Tibial nerve (tissue), 4 donors: ENCODE measurements at regions not wholly inside any gene's neighbourhood (a gene's known extent, or its start where the extent isn't known, plus 50 kb on each side); places are given as distances from the start of the nearest gene placed in this dataset.

Experiments
- DNase-seq, 2 donors: peaks; one replicate each; pipeline ENCODE4 v3.0.0-alpha.2; 2019; ENCODE audit warnings: low spot score in 2 of 2
- H3K27ac ChIP-seq, 4 donors: fragments of 200-600 bp; sonication (generic) in 3 of 4; one replicate each; pipeline ENCODE4 v1.5.1; 2017 to 2019; ENCODE audit warnings: mild to moderate bottlenecking in 1 of 4
- H3K27me3 ChIP-seq, 2 donors: fragments of 200-600 bp; sonication (generic) in 1 of 2; one replicate each; pipeline versions ENCODE4 v1.5.1 to v1.6.0; 2017 to 2019
- H3K36me3 ChIP-seq, 3 donors: fragments of 200-600 bp; sonication (generic); one replicate each; pipeline ENCODE4 v1.5.1; 2018 to 2019
- H3K4me1 ChIP-seq, 4 donors: fragments of 200-600 bp; sonication (generic) in 3 of 4; one replicate each; pipeline ENCODE4 v1.5.1; 2017 to 2019
- H3K4me3 ChIP-seq, 4 donors: fragments of 200-600 bp; sonication (generic) in 3 of 4; one replicate each; pipeline ENCODE4 v1.5.1; 2017 to 2019; ENCODE audit warnings: mild to moderate bottlenecking in 1 of 4, moderate library complexity in 1 of 4
- H3K9me3 ChIP-seq, 4 donors: fragments of 200-600 bp; sonication (generic) in 3 of 4; one replicate each; pipeline ENCODE4 v1.5.1; 2017 to 2019
- CTCF ChIP-seq, 5 experiments: fragments of 200-600 bp in 3 of 5; fragments of 450-650 bp in 2 of 5; sonication (generic) in 3 of 5; IDR thresholded peaks; one replicate each; pipeline ENCODE4 v1.5.1; 2016 to 2019; ENCODE audit warnings: antibody characterized with exemption in 5 of 5, mild to moderate bottlenecking in 3 of 5, moderate library complexity in 2 of 5
- EP300 ChIP-seq, 2 donors: sonication (generic); formaldehyde crosslinking; IDR thresholded peaks; one replicate each; pipeline ENCODE4 v1.6.1; 2017; ENCODE audit warnings: antibody characterized with exemption in 2 of 2, mild to moderate bottlenecking in 1 of 2
- POLR2A ChIP-seq, 2 donors: fragments of 450-650 bp; IDR thresholded peaks; one replicate each; pipeline ENCODE4 v1.6.1; 2017; ENCODE audit warnings: antibody characterized with exemption in 2 of 2, mild to moderate bottlenecking in 2 of 2, moderate library complexity in 2 of 2
- WGBS, 2 donors: methylation state at CpG; one replicate each; pipeline ENCODE4 v1.1.5; 2018; 5-methylcytosine and 5-hydroxymethylcytosine counted together

DNA sequence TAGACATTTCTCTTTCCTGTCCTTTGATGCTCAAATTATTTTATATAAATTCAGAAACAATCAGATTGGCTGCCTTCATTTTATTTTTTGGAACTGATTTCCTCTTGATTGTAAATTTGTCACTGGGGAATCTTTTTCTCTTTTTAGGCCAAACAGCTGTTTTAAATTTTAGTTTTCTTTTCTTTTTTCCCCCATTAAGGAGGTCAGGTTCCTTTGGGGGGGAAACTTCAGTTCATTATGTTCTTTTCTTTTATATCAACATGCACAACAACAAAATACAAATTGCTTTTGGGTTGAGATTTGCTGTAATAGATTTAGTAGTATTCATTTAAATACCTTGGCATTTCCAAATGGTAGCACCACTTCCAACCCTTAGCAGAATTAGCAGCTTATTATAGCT lies 264.8 kb upstream of the SPRY2 start:
- peak overlapping the region in 2 of 4 donors; percentile 50 to 59 for H3K27ac ChIP-seq
- no peak for TF ChIP-seq EP300 (IDR thresholded peaks at IDR 0.05)
- TF ChIP-seq POLR2A (IDR thresholded peaks at IDR 0.05): no peak
- TF ChIP-seq CTCF (IDR thresholded peaks at IDR 0.05): no peak
- no peaks in the 10 kb centered on the region for H3K27me3 ChIP-seq
- H3K9me3 ChIP-seq: no peaks in the 10 kb centered on the region
- H3K36me3 ChIP-seq: no peaks in the 10 kb centered on the region
- peaks cover 0 to 20% (median 0%) of the 10 kb centered on the region in 4 donors for H3K4me1 ChIP-seq
- H3K4me3 ChIP-seq: no peak overlapping the region
- no peak for DNase-seq

GRCh38 chr13:80605011-80605410 lies 264.1 kb upstream of the SPRY2 start:
- H3K27me3 ChIP-seq: no peaks in the 10 kb centered on the region
- H3K9me3 ChIP-seq: no peaks in the 10 kb centered on the region
- no peak overlapping the region for H3K4me3 ChIP-seq
- DNase-seq: no peak
- no peak for TF ChIP-seq EP300 (IDR thresholded peaks at IDR 0.05)
- no peak for TF ChIP-seq POLR2A (IDR thresholded peaks at IDR 0.05)
- TF ChIP-seq CTCF (IDR thresholded peaks at IDR 0.05): no peak
- H3K36me3 ChIP-seq: no peaks in the 10 kb centered on the region
- WGBS, 2 donors: 58 to 60% methylated on average over 2 of the region's 2 CpGs
- peak overlapping the region in 2 of 4 donors; percentile 48 to 50 for H3K27ac ChIP-seq
- H3K4me1 ChIP-seq: peaks cover 0 to 20% (median 0%) of the 10 kb centered on the region in 4 donors

GRCh38 chr13:80604098-80604497 lies 263.2 kb upstream of the SPRY2 start:
- no peaks in the 10 kb centered on the region for H3K27me3 ChIP-seq
- H3K4me1 ChIP-seq: peaks cover 0 to 20% (median 0%) of the 10 kb centered on the region in 4 donors
- H3K9me3 ChIP-seq: no peaks in the 10 kb centered on the region
- H3K36me3 ChIP-seq: no peaks in the 10 kb centered on the region
- no peak for TF ChIP-seq EP300 (IDR thresholded peaks at IDR 0.05)
- TF ChIP-seq POLR2A (IDR thresholded peaks at IDR 0.05): no peak
- no peak for TF ChIP-seq CTCF (IDR thresholded peaks at IDR 0.05)
- DNase-seq: peak in 1 of 2 donors; percentile 20
- WGBS, 2 donors: 52 to 58% methylated on average over 3 of the region's 3 CpGs
- no peak overlapping the region for H3K4me3 ChIP-seq
- peak overlapping the region in 2 of 4 donors; percentile 48 to 62 for H3K27ac ChIP-seq

GRCh38 chr13:80603351-80603750 lies 262.4 kb upstream of the SPRY2 start:
- peaks cover 0 to 20% (median 0%) of the 10 kb centered on the region in 4 donors for H3K4me1 ChIP-seq
- DNase-seq: no peak
- 48 to 51% methylated on average over 1 of the region's 1 CpG for WGBS, 2 donors
- no peaks in the 10 kb centered on the region for H3K27me3 ChIP-seq
- peak overlapping the region in 2 of 4 donors; percentile 48 to 62 for H3K27ac ChIP-seq
- H3K4me3 ChIP-seq: no peak overlapping the region
- TF ChIP-seq CTCF (IDR thresholded peaks at IDR 0.05) (no peak), EP300 (IDR thresholded peaks at IDR 0.05) (no peak), POLR2A (IDR thresholded peaks at IDR 0.05) (no peak)
- no peaks in the 10 kb centered on the region for H3K9me3 ChIP-seq
- H3K36me3 ChIP-seq: no peaks in the 10 kb centered on the region

DNA sequence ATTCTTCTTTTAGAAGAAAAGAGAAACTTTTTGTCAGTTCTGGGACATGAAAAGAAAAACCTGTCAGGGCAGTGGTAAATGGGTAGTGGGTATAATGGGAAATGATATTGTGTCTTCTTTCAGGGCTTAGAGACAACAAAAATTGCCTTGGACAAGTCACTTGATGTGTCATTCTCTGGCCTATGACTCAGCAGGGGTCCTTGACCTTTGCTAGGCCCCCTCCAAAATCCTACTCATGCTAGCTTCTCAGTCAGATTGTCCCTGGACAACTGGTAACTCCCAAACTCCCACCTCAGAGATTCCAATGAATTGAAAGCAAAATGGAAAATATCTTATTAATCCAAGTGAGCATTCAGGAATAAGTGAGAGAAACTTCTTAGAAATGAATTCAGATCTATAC lies 258.8 kb upstream of the SPRY2 start:
- Histone ChIP-seq H3K27ac (no peak overlapping the region), H3K9me3 (no peaks in the 10 kb centered on the region), H3K4me3 (no peak overlapping the region), H3K4me1 (peaks cover 0 to 10% (median 0%) of the 10 kb centered on the region in 4 donors), H3K27me3 (no peaks in the 10 kb centered on the region), H3K36me3 (no peaks in the 10 kb centered on the region)
- DNase-seq: no peak
- TF ChIP-seq POLR2A (IDR thresholded peaks at IDR 0.05) (no peak), EP300 (IDR thresholded peaks at IDR 0.05) (no peak), CTCF (IDR thresholded peaks at IDR 0.05) (no peak)
